Spinal cord (tissue), 9 donors: ENCODE measurements at regions not wholly inside any gene's neighbourhood (a gene's known extent, or its start where the extent isn't known, plus 50 kb on each side); places are given as distances from the start of the nearest gene placed in this dataset.
"Not testable (repeated sequence)": the region's sequence is repeated elsewhere in the genome, so short reads cannot be mapped to it uniquely, and the experiment has no call there.

Experiments
- DNase-seq, 6 donors: peaks; one replicate each; pipeline versions ENCODE4 v3.0.0 to v3.0.0-alpha.2; 2013 to 2015; ENCODE audit warnings: low spot score in 6 of 6, low read depth in 4 of 6
- H3K27ac ChIP-seq: one replicate; pipeline ENCODE4 v1.5.1; 2013; ENCODE audit warnings: low read depth, low read length, control low read depth
- H3K27me3 ChIP-seq: one replicate; pipeline ENCODE4 v1.6.1; 2013; ENCODE audit warnings: low read length; ENCODE audit not compliant: control insufficient read depth, insufficient read depth
- H3K36me3 ChIP-seq: one replicate; pipeline ENCODE4 v1.6.1; 2013; ENCODE audit warnings: low read length; ENCODE audit not compliant: control insufficient read depth, insufficient read depth
- H3K4me1 ChIP-seq: one replicate; pipeline ENCODE4 v1.6.1; 2013; ENCODE audit warnings: low read length; ENCODE audit not compliant: control insufficient read depth, insufficient read depth
- H3K4me3 ChIP-seq: one replicate; pipeline ENCODE4 v1.5.1; 2013; ENCODE audit warnings: low read depth, low read length, control low read depth
- H3K9me3 ChIP-seq: one replicate; pipeline ENCODE4 v1.6.1; 2013; ENCODE audit warnings: low read length; ENCODE audit not compliant: control insufficient read depth, insufficient read depth
- WGBS: methylation state at CpG from one replicate; pipeline ENCODE4 v1.1.5; 2013; ENCODE audit warnings: missing lambda C conversion rate; ENCODE audit not compliant: insufficient coverage; 5-methylcytosine and 5-hydroxymethylcytosine counted together
- donor health status: healthy.

DNA sequence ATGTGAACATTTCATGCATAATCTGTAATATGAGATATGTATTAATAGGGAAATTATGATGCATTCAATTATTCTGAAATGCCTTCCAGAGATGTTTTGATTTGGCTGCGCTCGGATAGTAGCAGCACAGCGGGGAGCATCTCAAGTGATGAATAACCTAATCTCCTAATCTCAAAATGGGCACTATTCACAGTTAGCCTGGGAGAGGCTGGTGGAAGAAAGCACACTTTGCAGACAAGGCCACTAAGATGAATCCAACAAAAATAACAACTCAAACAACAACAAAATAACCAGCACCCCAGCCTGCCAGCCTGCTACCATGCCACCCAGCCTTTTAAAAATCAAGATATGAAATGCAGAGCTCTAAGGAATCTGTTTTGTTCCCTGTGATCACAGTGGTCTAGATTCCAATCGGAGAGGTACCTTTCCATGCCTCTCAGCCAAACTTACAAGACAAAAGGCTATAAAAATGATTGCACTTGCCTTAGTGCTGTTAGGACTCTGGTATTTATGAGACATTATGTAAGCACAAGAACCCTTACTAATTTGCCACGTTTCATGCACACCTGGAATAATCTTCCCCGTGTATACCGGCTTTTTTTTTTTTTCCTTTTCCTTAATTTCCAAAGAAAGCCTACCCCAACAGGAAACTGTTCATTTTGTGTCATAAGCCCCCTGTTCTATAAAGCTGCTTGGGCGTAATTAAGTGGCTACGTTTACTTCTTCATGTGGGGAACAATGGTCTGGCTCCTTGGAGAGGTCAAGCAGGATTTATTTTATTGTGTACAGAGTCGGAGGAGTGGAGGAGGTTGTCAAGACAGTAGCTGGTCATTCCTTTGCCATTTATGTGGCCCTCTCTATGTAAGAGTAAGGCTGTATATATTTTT is 526.9 kb upstream of the FANCL start:
- Histone ChIP-seq H3K27ac (no peak overlapping the region), H3K4me3 (no peak overlapping the region), H3K27me3 (peaks cover 3% of the 10 kb centered on the region), H3K4me1 (no peaks in the 10 kb centered on the region), H3K36me3 (no peaks in the 10 kb centered on the region), H3K9me3 (no peaks in the 10 kb centered on the region)
- WGBS, result no CpG with 5 or more reads among the region's 10 CpGs
- DNase-seq, result peak in 2 of 6 donors; percentile 36 to 83

DNA sequence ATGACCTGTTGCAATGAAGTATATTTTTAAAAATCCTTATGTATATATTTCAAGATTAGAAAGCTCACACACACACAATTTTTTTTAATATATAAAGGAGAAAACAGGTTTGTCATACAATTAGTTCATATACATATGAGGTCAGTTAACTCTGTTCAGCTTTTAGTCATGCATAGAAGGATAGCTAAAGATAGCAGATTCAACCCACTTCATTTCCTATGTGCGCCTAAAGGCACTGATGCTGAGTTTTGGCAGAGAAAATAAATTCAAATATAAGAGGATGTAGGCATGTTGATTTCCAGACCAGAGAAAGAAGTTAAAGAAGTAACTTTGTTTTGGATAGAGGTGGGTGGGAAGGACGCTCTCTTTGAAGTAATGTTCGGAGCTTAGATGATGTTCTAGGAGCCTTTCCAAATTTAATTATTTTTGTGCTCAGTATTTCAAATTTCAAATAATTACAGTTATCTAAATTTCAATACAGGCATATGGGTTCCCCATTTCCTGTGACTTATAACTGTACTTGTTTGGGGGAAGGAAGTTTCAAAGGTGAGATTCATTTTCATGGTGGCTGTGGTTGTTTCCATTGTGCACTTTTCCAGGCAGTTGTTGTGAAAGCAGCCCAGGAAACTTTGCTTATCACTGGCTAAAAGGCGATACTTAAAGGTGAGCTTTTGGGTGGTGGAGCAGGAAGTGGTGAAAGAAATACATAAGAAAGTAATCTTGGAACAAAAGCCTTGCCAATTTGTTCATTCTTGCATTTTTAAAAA is 523.4 kb upstream of the FANCL start:
- DNase-seq, result no peak
- Histone ChIP-seq H3K36me3 (no peaks in the 10 kb centered on the region), H3K27ac (no peak overlapping the region), H3K27me3 (peaks cover 3% of the 10 kb centered on the region), H3K4me3 (no peak overlapping the region), H3K9me3 (no peaks in the 10 kb centered on the region), H3K4me1 (no peaks in the 10 kb centered on the region)
- 80% methylated on average over 1 of the region's 4 CpGs for WGBS

GRCh38 chr2:58762176-58762781 is 521.2 kb upstream of the FANCL start:
- Histone ChIP-seq H3K36me3 (no peaks in the 10 kb centered on the region), H3K27ac (no peak overlapping the region), H3K4me3 (no peak overlapping the region), H3K9me3 (no peaks in the 10 kb centered on the region), H3K4me1 (no peaks in the 10 kb centered on the region), H3K27me3 (no peaks in the 10 kb centered on the region)
- WGBS, result 50% methylated on average over 2 of the region's 5 CpGs
- DNase-seq, result peak in 2 of 6 donors; percentile 80 to 82

DNA sequence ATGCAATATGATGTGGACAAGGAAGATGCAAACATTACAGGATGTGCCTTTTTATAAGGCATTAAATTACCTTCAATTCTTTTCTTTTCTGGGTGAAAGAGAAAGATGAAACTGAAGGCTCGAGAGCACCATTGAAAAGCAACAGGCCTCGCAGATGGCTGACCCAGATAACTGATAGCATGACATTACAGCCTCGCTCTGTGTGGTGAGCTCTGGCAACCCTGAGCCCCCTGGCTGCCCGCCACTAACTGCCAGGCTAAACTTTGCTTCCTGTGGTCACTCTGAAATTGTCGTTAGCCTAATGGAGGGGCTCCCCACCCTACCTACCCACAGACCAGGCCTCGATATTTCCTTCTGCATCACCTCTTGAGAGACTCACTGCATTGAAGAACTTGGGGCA is 516.8 kb upstream of the FANCL start:
- DNase-seq, result no peak
- Histone ChIP-seq H3K9me3 (no peaks in the 10 kb centered on the region), H3K36me3 (no peaks in the 10 kb centered on the region), H3K27me3 (no peaks in the 10 kb centered on the region), H3K4me1 (no peaks in the 10 kb centered on the region), H3K27ac (no peak overlapping the region), H3K4me3 (no peak overlapping the region)
- 73% methylated on average over 4 of the region's 6 CpGs for WGBS

- Histone ChIP-seq H3K4me1 (no peaks in the 10 kb centered on the region), H3K27me3 (no peaks in the 10 kb centered on the region), H3K4me3 (no peak overlapping the region), H3K9me3 (no peaks in the 10 kb centered on the region), H3K27ac (no peak overlapping the region), H3K36me3 (no peaks in the 10 kb centered on the region)
- no peak for DNase-seq
- 60% methylated on average over 1 of the region's 2 CpGs for WGBS
Measured at GRCh38 chr2:58756336-58756735, 515.2 kb upstream of the FANCL start.

DNA sequence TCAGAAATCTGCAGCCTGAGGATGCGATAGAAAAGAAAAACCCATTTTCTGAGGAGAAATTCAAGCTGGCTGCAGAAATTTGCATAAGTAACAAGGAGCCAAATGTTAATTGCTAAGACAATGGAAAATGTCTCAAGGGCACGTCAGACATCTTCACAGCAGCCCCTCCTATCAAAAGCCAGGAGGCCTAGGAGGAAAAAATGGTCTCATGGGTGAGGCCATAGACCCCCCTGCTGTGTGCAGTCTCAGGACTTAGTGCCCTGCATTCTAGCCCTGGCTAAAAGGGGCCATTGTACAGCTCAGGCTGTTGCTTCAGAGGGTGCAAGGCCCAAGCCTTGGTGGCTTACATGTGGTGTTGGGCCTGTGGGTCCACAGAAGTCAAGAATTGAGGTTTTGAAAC is 511.4 kb upstream of the FANCL start:
- not testable (repeated sequence) for H3K36me3 ChIP-seq, H3K4me1 ChIP-seq, H3K27ac ChIP-seq, H3K4me3 ChIP-seq, DNase-seq, H3K27me3 ChIP-seq, H3K9me3 ChIP-seq
- 100% methylated on average over 1 of the region's 2 CpGs for WGBS

- H3K9me3 ChIP-seq, DNase-seq, H3K4me3 ChIP-seq, H3K36me3 ChIP-seq, H3K4me1 ChIP-seq, H3K27ac ChIP-seq, H3K27me3 ChIP-seq: not testable (repeated sequence)
- no CpG with 5 or more reads among the region's 3 CpGs for WGBS
Measured at GRCh38 chr2:58751676-58752075, 510.6 kb upstream of the FANCL start.

GRCh38 chr2:58749041-58749440 is 507.9 kb upstream of the FANCL start:
- no peak overlapping the region for H3K4me3 ChIP-seq
- H3K9me3 ChIP-seq, result peaks cover 2% of the 10 kb centered on the region
- peak in 1 of 6 donors; percentile 58 for DNase-seq
- no peak overlapping the region for H3K27ac ChIP-seq
- H3K27me3 ChIP-seq, result no peaks in the 10 kb centered on the region
- no peaks in the 10 kb centered on the region for H3K4me1 ChIP-seq
- no peaks in the 10 kb centered on the region for H3K36me3 ChIP-seq

- WGBS, result 91% methylated on average over 2 of the region's 2 CpGs
- H3K9me3 ChIP-seq, result not testable (repeated sequence)
Measured at GRCh38 chr2:58745334-58745733, 504.2 kb upstream of the FANCL start.

More at GRCh38 chr2:58745334-58745733, 504.2 kb upstream of the FANCL start:
- H3K27ac ChIP-seq, H3K4me1 ChIP-seq, H3K4me3 ChIP-seq, DNase-seq, H3K36me3 ChIP-seq, H3K27me3 ChIP-seq: not testable (repeated sequence)
